GM23338 (cell line): ENCODE measurements at regions not wholly inside any gene's neighbourhood (a gene's known extent, or its start where the extent isn't known, plus 50 kb on each side); places are given as distances from the start of the nearest gene placed in this dataset.

Source experiments
- ATAC-seq: fragments of 200-7000 bp; cut with Tn5 transposase; 3 replicates; pipeline ENCODE4 v1.9.1; 2020
- DNase-seq: peaks from one replicate; pipeline ENCODE4 v3.0.0-alpha.2; 2015; ENCODE audit warnings: low spot score
- H2AFZ ChIP-seq: fragments of 200-600 bp; sonication (generic); 2 replicates; pipeline ENCODE4 v1.8.0; 2016; ENCODE audit warnings: antibody characterized with exemption, mild to moderate bottlenecking, moderate library complexity
- H3F3A ChIP-seq: fragments of 200-600 bp; sonication (generic); replicated peaks from 2 replicates; pipeline ENCODE4 v1.8.0; 2017; ENCODE audit warnings: antibody characterized with exemption, mixed run types, low read depth
- H3K27ac ChIP-seq: fragments of 200-600 bp; sonication (generic); 2 replicates; pipeline ENCODE4 v1.6.1; 2016; ENCODE audit warnings: low read depth
- H3K27me3 ChIP-seq: fragments of 200-600 bp; sonication (generic); 2 replicates; pipeline ENCODE4 v1.8.0; 2016; ENCODE audit warnings: mild to moderate bottlenecking, mixed run types, moderate library complexity; ENCODE audit not compliant: insufficient read depth
- H3K36me3 ChIP-seq: fragments of 200-600 bp; sonication (generic); 2 replicates; pipeline ENCODE4 v1.8.0; 2016; ENCODE audit warnings: mild to moderate bottlenecking; ENCODE audit not compliant: insufficient read depth
- H3K4me1 ChIP-seq: fragments of 200-600 bp; sonication (generic); 2 replicates; pipeline ENCODE4 v1.8.0; 2016; ENCODE audit warnings: mild to moderate bottlenecking, moderate library complexity; ENCODE audit not compliant: insufficient read depth
- H3K4me2 ChIP-seq: fragments of 200-600 bp; sonication (generic); 2 replicates; pipeline ENCODE4 v1.7.1; 2017; ENCODE audit warnings: mixed run types
- H3K4me3 ChIP-seq: fragments of 200-600 bp; sonication (generic); 2 replicates; pipeline ENCODE4 v1.6.1; 2016; ENCODE audit warnings: mixed run types
- H3K79me2 ChIP-seq: fragments of 200-600 bp; sonication (generic); replicated peaks from 2 replicates; pipeline ENCODE4 v1.8.0; 2017; ENCODE audit warnings: mild to moderate bottlenecking; ENCODE audit not compliant: insufficient read depth
- H3K9me2 ChIP-seq: fragments of 200-600 bp; sonication (generic); 2 replicates; pipeline ENCODE4 v1.8.0; 2017; ENCODE audit not compliant: insufficient read depth
- H4K20me1 ChIP-seq: fragments of 200-600 bp; sonication (generic); replicated peaks from 2 replicates; pipeline ENCODE4 v1.8.0; 2017; ENCODE audit warnings: mild to moderate bottlenecking; ENCODE audit not compliant: insufficient read depth
- H3K27ac Mint-ChIP-seq: 2 replicates; pipeline ENCODE4 v1.8.0; 2020; ENCODE audit warnings: inconsistent platforms, mild to moderate bottlenecking, moderate library complexity, mixed read lengths
- H3K27me3 Mint-ChIP-seq: 3 replicates; pipeline ENCODE4 v1.8.0; 2022; ENCODE audit warnings: low read depth, mild to moderate bottlenecking, moderate library complexity, mixed read lengths, inconsistent platforms; ENCODE audit not compliant: insufficient read depth, poor library complexity
- H3K36me3 Mint-ChIP-seq: 3 replicates; pipeline ENCODE4 v1.8.0; 2021; ENCODE audit warnings: low read depth, mild to moderate bottlenecking, inconsistent platforms, moderate library complexity, mixed read lengths
- H3K4me1 Mint-ChIP-seq: 3 replicates; pipeline ENCODE4 v1.8.0; 2020; ENCODE audit warnings: mild to moderate bottlenecking, inconsistent platforms, mixed read lengths
- H3K4me3 Mint-ChIP-seq: 3 replicates; pipeline ENCODE4 v1.8.0; 2021; ENCODE audit warnings: moderate library complexity, mild to moderate bottlenecking, inconsistent platforms, mixed read lengths
- H3K9me3 Mint-ChIP-seq: 3 replicates; pipeline ENCODE4 v1.8.0; 2020; ENCODE audit warnings: moderate library complexity, mild to moderate bottlenecking, inconsistent platforms, mixed read lengths
- CREB1 ChIP-seq: fragments of 250-450 bp; sonication (Bioruptor Pico); IDR thresholded peaks from 2 replicates; pipeline ENCODE4 v1.5.0; 2020; ENCODE audit warnings: low read depth, mild to moderate bottlenecking, moderate library complexity
- EZH2phosphoT487 ChIP-seq: fragments of 200-600 bp; sonication (generic); IDR thresholded peaks from one replicate; pipeline ENCODE4 v1.8.1; 2018; ENCODE audit warnings: antibody characterized with exemption; ENCODE audit not compliant: unreplicated experiment
- NANOG ChIP-seq: IDR thresholded peaks from 2 replicates; pipeline ENCODE4 v1.6.1; 2016; ENCODE audit warnings: antibody characterized with exemption, borderline replicate concordance
- POLR2AphosphoS5 ChIP-seq: IDR thresholded peaks from 2 replicates; pipeline ENCODE4 v1.6.1; 2016; ENCODE audit warnings: antibody characterized with exemption, low read depth
- STAT1 ChIP-seq: IDR thresholded peaks from one replicate; pipeline ENCODE4 v1.6.1; 2016; ENCODE audit warnings: antibody characterized with exemption; ENCODE audit not compliant: unreplicated experiment
- ZNF114 ChIP-seq: fragments of 250-450 bp; sonication (Bioruptor Pico); IDR thresholded peaks from 2 replicates; pipeline ENCODE4 v1.5.0; 2020; ENCODE audit warnings: mild to moderate bottlenecking, moderate library complexity
- TF ChIP-seq, protein P1 (sequence below): fragments of 250-450 bp; sonication (Bioruptor Pico); IDR thresholded peaks from 2 replicates; pipeline ENCODE4 v1.5.0; 2020; ENCODE audit warnings: mild to moderate bottlenecking, moderate library complexity
- TF ChIP-seq, protein P2 (sequence below), 2 experiments: fragments of 200-600 bp in 1 of 2; sonication (generic) in 1 of 2; conservative IDR thresholded peaks; 2 replicates each; pipeline versions ENCODE4 v1.5.1 to v1.6.1; 2016 to 2017; ENCODE audit warnings: antibody characterized with exemption in 2 of 2, low read depth in 2 of 2, mild to moderate bottlenecking in 2 of 2, moderate library complexity in 1 of 2

DNA sequence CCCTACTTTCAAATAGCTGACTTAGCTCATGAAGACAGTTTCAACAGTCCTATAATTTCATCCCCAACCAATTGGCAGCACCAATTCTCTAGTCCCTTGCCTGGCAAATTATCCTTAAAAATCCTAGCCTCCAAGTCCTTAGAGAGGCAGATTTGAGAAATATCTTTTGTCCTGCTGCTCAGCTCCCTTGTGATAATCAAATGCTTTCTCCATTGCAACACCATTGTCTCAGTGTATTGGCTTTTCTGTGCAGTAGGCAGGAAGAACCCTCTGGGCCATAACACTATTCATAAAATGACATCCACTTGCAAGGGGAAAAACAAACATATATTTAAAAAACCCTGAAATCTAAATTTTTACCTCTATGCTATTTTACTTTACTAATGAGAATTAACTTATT, 89.6 kb downstream of the AASDHPPT start:
- DNase-seq: no peak
- TF ChIP-seq NANOG: no peak
- TF ChIP-seq STAT1: no peak
- TF ChIP-seq ZNF114 (CRISPR knock-in tag): no peak
- TF ChIP-seq, protein P1, sequence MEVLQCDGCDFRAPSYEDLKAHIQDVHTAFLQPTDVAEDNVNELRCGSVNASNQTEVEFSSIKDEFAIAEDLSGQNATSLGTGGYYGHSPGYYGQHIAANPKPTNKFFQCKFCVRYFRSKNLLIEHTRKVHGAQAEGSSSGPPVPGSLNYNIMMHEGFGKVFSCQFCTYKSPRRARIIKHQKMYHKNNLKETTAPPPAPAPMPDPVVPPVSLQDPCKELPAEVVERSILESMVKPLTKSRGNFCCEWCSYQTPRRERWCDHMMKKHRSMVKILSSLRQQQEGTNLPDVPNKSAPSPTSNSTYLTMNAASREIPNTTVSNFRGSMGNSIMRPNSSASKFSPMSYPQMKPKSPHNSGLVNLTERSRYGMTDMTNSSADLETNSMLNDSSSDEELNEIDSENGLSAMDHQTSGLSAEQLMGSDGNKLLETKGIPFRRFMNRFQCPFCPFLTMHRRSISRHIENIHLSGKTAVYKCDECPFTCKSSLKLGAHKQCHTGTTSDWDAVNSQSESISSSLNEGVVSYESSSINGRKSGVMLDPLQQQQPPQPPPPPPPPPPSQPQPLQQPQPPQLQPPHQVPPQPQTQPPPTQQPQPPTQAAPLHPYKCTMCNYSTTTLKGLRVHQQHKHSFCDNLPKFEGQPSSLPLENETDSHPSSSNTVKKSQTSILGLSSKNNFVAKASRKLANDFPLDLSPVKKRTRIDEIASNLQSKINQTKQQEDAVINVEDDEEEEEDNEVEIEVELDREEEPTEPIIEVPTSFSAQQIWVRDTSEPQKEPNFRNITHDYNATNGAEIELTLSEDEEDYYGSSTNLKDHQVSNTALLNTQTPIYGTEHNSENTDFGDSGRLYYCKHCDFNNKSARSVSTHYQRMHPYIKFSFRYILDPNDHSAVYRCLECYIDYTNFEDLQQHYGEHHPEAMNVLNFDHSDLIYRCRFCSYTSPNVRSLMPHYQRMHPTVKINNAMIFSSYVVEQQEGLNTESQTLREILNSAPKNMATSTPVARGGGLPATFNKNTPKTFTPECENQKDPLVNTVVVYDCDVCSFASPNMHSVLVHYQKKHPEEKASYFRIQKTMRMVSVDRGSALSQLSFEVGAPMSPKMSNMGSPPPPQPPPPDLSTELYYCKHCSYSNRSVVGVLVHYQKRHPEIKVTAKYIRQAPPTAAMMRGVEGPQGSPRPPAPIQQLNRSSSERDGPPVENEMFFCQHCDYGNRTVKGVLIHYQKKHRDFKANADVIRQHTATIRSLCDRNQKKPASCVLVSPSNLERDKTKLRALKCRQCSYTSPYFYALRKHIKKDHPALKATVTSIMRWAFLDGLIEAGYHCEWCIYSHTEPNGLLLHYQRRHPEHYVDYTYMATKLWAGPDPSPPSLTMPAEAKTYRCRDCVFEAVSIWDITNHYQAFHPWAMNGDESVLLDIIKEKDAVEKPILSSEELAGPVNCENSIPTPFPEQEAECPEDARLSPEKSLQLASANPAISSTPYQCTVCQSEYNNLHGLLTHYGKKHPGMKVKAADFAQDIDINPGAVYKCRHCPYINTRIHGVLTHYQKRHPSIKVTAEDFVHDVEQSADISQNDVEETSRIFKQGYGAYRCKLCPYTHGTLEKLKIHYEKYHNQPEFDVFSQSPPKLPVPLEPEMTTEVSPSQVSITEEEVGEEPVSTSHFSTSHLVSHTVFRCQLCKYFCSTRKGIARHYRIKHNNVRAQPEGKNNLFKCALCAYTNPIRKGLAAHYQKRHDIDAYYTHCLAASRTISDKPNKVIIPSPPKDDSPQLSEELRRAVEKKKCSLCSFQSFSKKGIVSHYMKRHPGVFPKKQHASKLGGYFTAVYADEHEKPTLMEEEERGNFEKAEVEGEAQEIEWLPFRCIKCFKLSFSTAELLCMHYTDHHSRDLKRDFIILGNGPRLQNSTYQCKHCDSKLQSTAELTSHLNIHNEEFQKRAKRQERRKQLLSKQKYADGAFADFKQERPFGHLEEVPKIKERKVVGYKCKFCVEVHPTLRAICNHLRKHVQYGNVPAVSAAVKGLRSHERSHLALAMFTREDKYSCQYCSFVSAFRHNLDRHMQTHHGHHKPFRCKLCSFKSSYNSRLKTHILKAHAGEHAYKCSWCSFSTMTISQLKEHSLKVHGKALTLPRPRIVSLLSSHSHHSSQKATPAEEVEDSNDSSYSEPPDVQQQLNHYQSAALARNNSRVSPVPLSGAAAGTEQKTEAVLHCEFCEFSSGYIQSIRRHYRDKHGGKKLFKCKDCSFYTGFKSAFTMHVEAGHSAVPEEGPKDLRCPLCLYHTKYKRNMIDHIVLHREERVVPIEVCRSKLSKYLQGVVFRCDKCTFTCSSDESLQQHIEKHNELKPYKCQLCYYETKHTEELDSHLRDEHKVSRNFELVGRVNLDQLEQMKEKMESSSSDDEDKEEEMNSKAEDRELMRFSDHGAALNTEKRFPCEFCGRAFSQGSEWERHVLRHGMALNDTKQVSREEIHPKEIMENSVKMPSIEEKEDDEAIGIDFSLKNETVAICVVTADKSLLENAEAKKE: no peak
- TF ChIP-seq, protein P2, sequence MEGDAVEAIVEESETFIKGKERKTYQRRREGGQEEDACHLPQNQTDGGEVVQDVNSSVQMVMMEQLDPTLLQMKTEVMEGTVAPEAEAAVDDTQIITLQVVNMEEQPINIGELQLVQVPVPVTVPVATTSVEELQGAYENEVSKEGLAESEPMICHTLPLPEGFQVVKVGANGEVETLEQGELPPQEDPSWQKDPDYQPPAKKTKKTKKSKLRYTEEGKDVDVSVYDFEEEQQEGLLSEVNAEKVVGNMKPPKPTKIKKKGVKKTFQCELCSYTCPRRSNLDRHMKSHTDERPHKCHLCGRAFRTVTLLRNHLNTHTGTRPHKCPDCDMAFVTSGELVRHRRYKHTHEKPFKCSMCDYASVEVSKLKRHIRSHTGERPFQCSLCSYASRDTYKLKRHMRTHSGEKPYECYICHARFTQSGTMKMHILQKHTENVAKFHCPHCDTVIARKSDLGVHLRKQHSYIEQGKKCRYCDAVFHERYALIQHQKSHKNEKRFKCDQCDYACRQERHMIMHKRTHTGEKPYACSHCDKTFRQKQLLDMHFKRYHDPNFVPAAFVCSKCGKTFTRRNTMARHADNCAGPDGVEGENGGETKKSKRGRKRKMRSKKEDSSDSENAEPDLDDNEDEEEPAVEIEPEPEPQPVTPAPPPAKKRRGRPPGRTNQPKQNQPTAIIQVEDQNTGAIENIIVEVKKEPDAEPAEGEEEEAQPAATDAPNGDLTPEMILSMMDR (conservative IDR thresholded peaks at IDR 0.05; ENCODE audit: low read depth in 2 of 2): no peak
- TF ChIP-seq EZH2phosphoT487: no peak
- TF ChIP-seq CREB1 (CRISPR knock-in tag): no peak
- no peak for TF ChIP-seq POLR2AphosphoS5

More for the DNA sequence above, 89.6 kb downstream of the AASDHPPT start:
- Histone ChIP-seq H3K4me2 (no peak overlapping the region), H3K9me2 (peaks cover 13% of the 10 kb centered on the region), H3K79me2 (no peaks in the 10 kb centered on the region), H4K20me1 (no peaks in the 10 kb centered on the region), H3K4me1 (no peaks in the 10 kb centered on the region), H3K36me3 (0 out of 2 replicates have a peak, but pooled peaks cover 4% of the 10 kb centered on the region), H3K4me3 (no peak overlapping the region), H2AFZ (no peak overlapping the region), H3K27ac (no peak overlapping the region), H3F3A (no peaks in the 10 kb centered on the region), H3K27me3 (no peaks in the 10 kb centered on the region)
- Mint-ChIP-seq H3K27me3 (peaks cover 2% of the 10 kb centered on the region), H3K27ac (no peak overlapping the region), H3K36me3 (peaks cover 25% of the 10 kb centered on the region; the same call in 2 of the 3 replicates), H3K4me3 (no peak overlapping the region), H3K4me1 (no peaks in the 10 kb centered on the region; the same call in 2 of the 3 replicates), H3K9me3 (peaks cover 62% of the 10 kb centered on the region)
- no peak for ATAC-seq
